ENCODE measurements at regions not wholly inside any gene's neighbourhood (a gene's known extent, or its start where the extent isn't known, plus 50 kb on each side); places are given as distances from the start of the nearest gene placed in this dataset.
"Not testable (repeated sequence)": the region's sequence is repeated elsewhere in the genome, so short reads cannot be mapped to it uniquely, and the experiment has no call there.

- no peak for DNase-seq (ENCODE audit: low read depth in 2 of 2)
Observed at GRCh38 chr20:53872561-53873229, 197.7 kb downstream of the BCAS1 start.

- DNase-seq (ENCODE audit: low read depth in 2 of 2): no peak
Observed at GRCh38 chr20:53872081-53872541, 198.3 kb downstream of the BCAS1 start.

- no peak for DNase-seq (ENCODE audit: low read depth in 2 of 2)
Observed at GRCh38 chr20:53871541-53871940, 198.9 kb downstream of the BCAS1 start.

- DNase-seq (ENCODE audit: low read depth in 2 of 2): no peak
Observed at GRCh38 chr20:53870426-53871315, 199.7 kb downstream of the BCAS1 start.

GRCh38 chr20:53869466-53870258 lies 200.7 kb downstream of the BCAS1 start:
- DNase-seq (ENCODE audit: low read depth in 2 of 2): no peak

- DNase-seq (ENCODE audit: low read depth in 2 of 2): no peak
Observed at GRCh38 chr20:53867741-53868351, 202.5 kb downstream of the BCAS1 start.

- DNase-seq (ENCODE audit: low read depth in 2 of 2): no peak
Observed at GRCh38 chr20:53866794-53867740, 203.3 kb downstream of the BCAS1 start.

GRCh38 chr20:53865901-53866793 lies 204.2 kb downstream of the BCAS1 start:
- DNase-seq (ENCODE audit: low read depth in 2 of 2): no peak

GRCh38 chr20:53864765-53865683 lies 205.4 kb downstream of the BCAS1 start:
- DNase-seq (ENCODE audit: low read depth in 2 of 2): not testable (repeated sequence)

GRCh38 chr20:53863923-53864641 lies 206.3 kb downstream of the BCAS1 start:
- not testable (repeated sequence) for DNase-seq (ENCODE audit: low read depth in 2 of 2)

- DNase-seq (ENCODE audit: low read depth in 2 of 2): not testable (repeated sequence)
Observed at GRCh38 chr20:53863535-53863922, 206.9 kb downstream of the BCAS1 start.

- DNase-seq (ENCODE audit: low read depth in 2 of 2): not testable (repeated sequence)
Observed at GRCh38 chr20:53863039-53863438, 207.4 kb downstream of the BCAS1 start.

- DNase-seq (ENCODE audit: low read depth in 2 of 2): not testable (repeated sequence)
Observed at GRCh38 chr20:53862490-53862889, 207.9 kb downstream of the BCAS1 start.

GRCh38 chr20:53862136-53862397 lies 208.3 kb downstream of the BCAS1 start:
- not testable (repeated sequence) for DNase-seq (ENCODE audit: low read depth in 2 of 2)

- no peak for DNase-seq (ENCODE audit: low read depth in 2 of 2)
Observed at GRCh38 chr20:53859684-53860083, 210.7 kb downstream of the BCAS1 start.

- not testable (repeated sequence) for DNase-seq (ENCODE audit: low read depth in 2 of 2)
Observed at GRCh38 chr20:53859009-53859408, 211.4 kb downstream of the BCAS1 start.

- not testable (repeated sequence) for DNase-seq (ENCODE audit: low read depth in 2 of 2)
Observed at GRCh38 chr20:53858516-53858915, 211.9 kb downstream of the BCAS1 start.

GRCh38 chr20:53857723-53858236 lies 212.6 kb downstream of the BCAS1 start:
- no peak for DNase-seq (ENCODE audit: low read depth in 2 of 2)
